Stimulated activated CD8-positive, alpha-beta memory T cell treated with anti-CD3 and anti-CD28 coated beads, Interleukin-12 subunit alpha, Interleukin-12 subunit beta, amount 100 ng/mL, for 4 hours (primary cell): ENCODE measurements at regions not wholly inside any gene's neighbourhood (a gene's known extent, or its start where the extent isn't known, plus 50 kb on each side); places are given as distances from the start of the nearest gene placed in this dataset.
"Not testable (repeated sequence)": the region's sequence is repeated elsewhere in the genome, so short reads cannot be mapped to it uniquely, and the experiment has no call there.

Source experiments
- DNase-seq: peaks from one replicate; pipeline ENCODE4 v3.0.0-alpha.2; 2020; ENCODE audit warnings: low read depth

- DNase-seq, result no peak
These were observed 204.6 kb upstream of the TSC22D1 start for GRCh38 chr13:44780591-44781280.

GRCh38 chr13:44778761-44779484 lies 202.8 kb upstream of the TSC22D1 start:
- no peak for DNase-seq

GRCh38 chr13:44775290-44775689 lies 199.2 kb upstream of the TSC22D1 start:
- not testable (repeated sequence) for DNase-seq

GRCh38 chr13:44770951-44771350 lies 194.8 kb upstream of the TSC22D1 start:
- DNase-seq, result no peak

GRCh38 chr13:44769686-44770085 lies 193.6 kb upstream of the TSC22D1 start:
- DNase-seq, result no peak

- no peak for DNase-seq
These were observed 192.8 kb upstream of the TSC22D1 start for GRCh38 chr13:44768775-44769581.

GRCh38 chr13:44768239-44768638 lies 192.1 kb upstream of the TSC22D1 start:
- DNase-seq, result peak; percentile 10

GRCh38 chr13:44765001-44765471 lies 188.9 kb upstream of the TSC22D1 start:
- DNase-seq, result no peak

GRCh38 chr13:44764302-44764692 lies 188.2 kb upstream of the TSC22D1 start:
- DNase-seq, result no peak

- no peak for DNase-seq
These were observed 187.6 kb upstream of the TSC22D1 start for GRCh38 chr13:44763615-44764301.

GRCh38 chr13:44762911-44763310 lies 186.8 kb upstream of the TSC22D1 start:
- no peak for DNase-seq

GRCh38 chr13:44760434-44760833 lies 184.3 kb upstream of the TSC22D1 start:
- DNase-seq, result no peak

GRCh38 chr13:44759384-44760360 lies 183.5 kb upstream of the TSC22D1 start:
- DNase-seq, result no peak

- DNase-seq, result no peak
These were observed 182.7 kb upstream of the TSC22D1 start for GRCh38 chr13:44758630-44759383.

GRCh38 chr13:44757671-44758070 lies 181.5 kb upstream of the TSC22D1 start:
- DNase-seq, result no peak

- no peak for DNase-seq
These were observed 180.2 kb upstream of the TSC22D1 start for GRCh38 chr13:44756276-44756810.

GRCh38 chr13:44755872-44756271 lies 179.7 kb upstream of the TSC22D1 start:
- no peak for DNase-seq

- DNase-seq, result no peak
These were observed 176.0 kb upstream of the TSC22D1 start for GRCh38 chr13:44752164-44752563.

- no peak for DNase-seq
These were observed 174.5 kb upstream of the TSC22D1 start for GRCh38 chr13:44750630-44751029.

- no peak for DNase-seq
These were observed 173.8 kb upstream of the TSC22D1 start for GRCh38 chr13:44749906-44750305.
